ENCODE measurements at regions not wholly inside any gene's neighbourhood (a gene's known extent, or its start where the extent isn't known, plus 50 kb on each side); places are given as distances from the start of the nearest gene placed in this dataset.

- POLR2A ChIA-PET = no interaction called here
Observed at GRCh38 chr13:73522937-73523336, 464.1 kb downstream of the KLF5 start.

More at GRCh38 chr13:73522937-73523336, 464.1 kb downstream of the KLF5 start:
- DNase-seq (ENCODE audit: low read depth, low spot score) (no peak), ATAC-seq (no peak)
- ChIA-PET CTCF (no interaction called here), RAD21 (ENCODE audit: low non-redundant PET in 1 of 2, low total read pairs in 2 of 2, uncharacterized antibody in 2 of 2, unreplicated experiment in 2 of 2) (no interaction called here)
- H3K4me2 ChIP-seq (ENCODE audit: low read length) = no peak overlapping the region
- no peaks in the 10 kb centered on the region for H3K9me3 ChIP-seq (ENCODE audit: control insufficient read depth in 1 of 2, insufficient read depth in 1 of 2, low read depth in 1 of 2, low read length in 2 of 2)
- no peak overlapping the region for H3K9ac ChIP-seq (ENCODE audit: low read length)
- no TSS peak for BruUV-seq (replicated peaks)
- no peaks in the 10 kb centered on the region for H3K79me2 ChIP-seq (ENCODE audit: insufficient read depth, low read length)
- H3K27me3 ChIP-seq (ENCODE audit: insufficient read depth, low read length) = no peaks in the 10 kb centered on the region
- no peak overlapping the region for H3K27ac ChIP-seq (ENCODE audit: low read depth, low read length)
- no peaks in the 10 kb centered on the region for H3K9me2 ChIP-seq (ENCODE audit: insufficient read depth)
- TF ChIP-seq ZBTB33 (IDR thresholded peaks at IDR 0.05; ENCODE audit: extremely low read depth, insufficient replicate concordance, low read length) (no peak), SIN3A (IDR thresholded peaks at IDR 0.05; ENCODE audit: low read depth) (no peak), EGR1 (IDR thresholded peaks at IDR 0.05; ENCODE audit: low read depth) (no peak), MAX (IDR thresholded peaks at IDR 0.05) (no peak), ELF1 (IDR thresholded peaks at IDR 0.05; ENCODE audit: borderline replicate concordance, low read depth) (no peak), RAD21 (IDR thresholded peaks at IDR 0.05; ENCODE audit: low read depth) (no peak), SRF (IDR thresholded peaks at IDR 0.05; ENCODE audit: low read depth) (no peak), EZH2 (IDR thresholded peaks at IDR 0.05) (no peak), CBX3 (IDR thresholded peaks at IDR 0.05; ENCODE audit: low read depth) (no peak), ZFX (IDR thresholded peaks at IDR 0.05) (no peak), CTCF (IDR thresholded peaks at IDR 0.05 in 2 of 3, conservative IDR thresholded peaks at IDR 0.05 in 1 of 3; ENCODE audit: borderline replicate concordance in 1 of 3, insufficient read depth in 1 of 3, low read depth in 2 of 3, low read length in 2 of 3) (no peak), SP1 (IDR thresholded peaks at IDR 0.05; ENCODE audit: low read depth) (no peak), EZH2phosphoT487 (IDR thresholded peaks at IDR 0.05; ENCODE audit: borderline replicate concordance) (no peak), ZNF274 (IDR thresholded peaks at IDR 0.05; ENCODE audit: low read depth, low read length) (no peak), JUND (IDR thresholded peaks at IDR 0.05) (no peak), ATF3 (IDR thresholded peaks at IDR 0.05) (no peak), POLR2AphosphoS5 (IDR thresholded peaks at IDR 0.05; ENCODE audit: low read depth, low read length) (no peak), CEBPB (IDR thresholded peaks at IDR 0.05; ENCODE audit: low read depth) (no peak), FOSL1 (IDR thresholded peaks at IDR 0.05; ENCODE audit: low read depth) (no peak), TCF7L2 (IDR thresholded peaks at IDR 0.05; ENCODE audit: borderline replicate concordance, extremely low read depth, insufficient read depth, insufficient read length) (no peak)
- H3K36me3 ChIP-seq (ENCODE audit: control insufficient read depth in 1 of 2, insufficient read depth in 2 of 2, low read length in 2 of 2) = no peaks in the 10 kb centered on the region
- H3K4me3 ChIP-seq (replicated peaks in 1 of 2; ENCODE audit: low read depth in 1 of 2, low read length in 2 of 2) = no peak overlapping the region
- H3K4me1 ChIP-seq (ENCODE audit: control insufficient read depth in 1 of 2, insufficient read depth in 2 of 2, low read length in 2 of 2) = no peaks in the 10 kb centered on the region
- intact Hi-C loops (cut with micrococcal nuclease) = no loop called here
- H2AFZ ChIP-seq (ENCODE audit: low read depth, low read length, poor library complexity, severe bottlenecking) = no peak overlapping the region
- H4K20me1 ChIP-seq (ENCODE audit: insufficient read depth) = no peaks in the 10 kb centered on the region

Data from HCT116 (cell line).